ENCODE measurements at regions not wholly inside any gene's neighbourhood (a gene's known extent, or its start where the extent isn't known, plus 50 kb on each side); places are given as distances from the start of the nearest gene placed in this dataset.

DNA sequence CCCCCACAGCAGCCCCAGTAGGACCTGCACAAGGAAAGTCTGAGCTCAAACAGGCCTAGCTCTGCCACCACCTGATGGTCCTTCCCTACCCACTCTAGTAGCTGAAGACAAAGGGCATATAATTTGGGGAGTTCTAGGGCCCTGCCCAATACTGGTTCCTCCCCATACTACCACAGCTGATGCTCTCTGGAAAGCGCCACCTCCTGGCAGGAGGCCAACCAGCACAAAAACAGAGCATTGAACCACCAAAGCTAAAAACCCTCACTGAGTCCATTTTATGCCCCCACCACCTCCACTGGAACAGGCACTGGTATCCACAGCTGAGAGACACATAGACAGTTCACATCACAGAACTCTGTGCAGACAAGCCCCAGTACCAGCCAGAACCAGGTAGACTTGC lies 1276.8 kb downstream of the OLFM4 start (continued):
- TF ChIP-seq EP300 (IDR thresholded peaks at IDR 0.05; ENCODE audit: borderline replicate concordance in 1 of 2, low read depth in 2 of 2, low read length in 2 of 2) (no peak), TCF12 (IDR thresholded peaks at IDR 0.05; ENCODE audit: low read depth, low read length) (no peak), HDAC2 (IDR thresholded peaks at IDR 0.05; ENCODE audit: borderline replicate concordance in 1 of 2, low read depth in 2 of 2, low read length in 2 of 2) (no peak), TEAD4 (IDR thresholded peaks at IDR 0.05; ENCODE audit: low read depth, low read length) (no peak), CBX5 (IDR thresholded peaks at IDR 0.05; ENCODE audit: low read depth, low read length) (no peak), BCL11A (IDR thresholded peaks at IDR 0.05; ENCODE audit: low read depth in 2 of 2, low read length in 2 of 2) (no peak), EGR1 (IDR thresholded peaks at IDR 0.05; ENCODE audit: borderline replicate concordance, low read depth, low read length) (no peak)

Measured in H1 (cell line).